Fibroblast of the aortic adventitia (primary cell): ENCODE measurements at regions not wholly inside any gene's neighbourhood (a gene's known extent, or its start where the extent isn't known, plus 50 kb on each side); places are given as distances from the start of the nearest gene placed in this dataset.
A peak's percentile ranks its signal among the peaks of the same experiment; 100 is the strongest.

Experiments used
- DNase-seq: peaks from one replicate; pipeline ENCODE4 v3.0.0-alpha.2; 2010; ENCODE audit warnings: low read depth
- H3K4me3 ChIP-seq: 2 replicates; pipeline ENCODE4 v1.5.1; 2011; ENCODE audit warnings: low read depth, mild to moderate bottlenecking, control low read depth, low read length, moderate library complexity
- CTCF ChIP-seq: IDR thresholded peaks from 2 replicates; pipeline ENCODE4 v1.5.1; 2011; ENCODE audit warnings: mild to moderate bottlenecking, low read length, control low read depth, inconsistent platforms; ENCODE audit not compliant: insufficient read depth

- no peak for TF ChIP-seq CTCF
- DNase-seq, result peak; percentile 64
- no peak overlapping the region for H3K4me3 ChIP-seq
Measured at GRCh38 chr14:49971156-49972130, 78.6 kb downstream of the ARF6 start.

- no peak overlapping the region for H3K4me3 ChIP-seq
Measured at GRCh38 chr14:49972131-49972671, 79.3 kb downstream of the ARF6 start.

GRCh38 chr14:49972823-49973222 lies 79.9 kb downstream of the ARF6 start:
- no peak for TF ChIP-seq CTCF

More at GRCh38 chr14:49972131-49972671, 79.3 kb downstream of the ARF6 start:
- DNase-seq, result peak; percentile 58
- TF ChIP-seq CTCF, result no peak

GRCh38 chr14:49975276-49975675 lies 82.4 kb downstream of the ARF6 start:
- peak; percentile 90 for DNase-seq
- TF ChIP-seq CTCF, result no peak
- no peak overlapping the region for H3K4me3 ChIP-seq

More at GRCh38 chr14:49972823-49973222, 79.9 kb downstream of the ARF6 start:
- H3K4me3 ChIP-seq, result no peak overlapping the region
- peak; percentile 89 for DNase-seq

- TF ChIP-seq CTCF, result no peak
- DNase-seq, result no peak
- H3K4me3 ChIP-seq, result no peak overlapping the region
Measured at GRCh38 chr14:49975799-49976198, 82.9 kb downstream of the ARF6 start.

- DNase-seq, result no peak
- no peak for TF ChIP-seq CTCF
- no peak overlapping the region for H3K4me3 ChIP-seq
Measured at GRCh38 chr14:49977126-49977841, 84.4 kb downstream of the ARF6 start.
